IMR-90 (cell line): ENCODE measurements at regions not wholly inside any gene's neighbourhood (a gene's known extent, or its start where the extent isn't known, plus 50 kb on each side); places are given as distances from the start of the nearest gene placed in this dataset.

Source experiments
- ATAC-seq: fragments of 200-7000 bp; cut with Tn5 transposase; 2 replicates; pipeline ENCODE4 v1.9.1; 2020; ENCODE audit warnings: low read depth, mild to moderate bottlenecking, moderate library complexity
- BruUV-seq: library from RNA; stranded (reverse); fragments of 400-500 nt; replicated peaks from 2 replicates; lab custom pipeline; 2021; lab: Mats Ljungman, UMichigan
- CTCF ChIA-PET: fragments of 300-600 bp; formaldehyde crosslinking; extraction: SDS; loops from one replicate; lab custom pipeline; 2021; ENCODE audit warnings: antibody characterized with exemption; lab: Yijun Ruan, JAX
- POLR2A ChIA-PET: fragments of 300-600 bp; sonication (Branson Sonifier 250); formaldehyde crosslinking; loops from one replicate; lab custom pipeline; 2022; ENCODE audit warnings: antibody characterized with exemption; ENCODE audit not compliant: unreplicated experiment; lab: Charles Lee
- DNase-seq: peaks from one replicate; pipeline ENCODE4 v3.0.0; 2013
- H2AFZ ChIP-seq: replicated peaks from 2 replicates; pipeline ENCODE3; 2013; ENCODE audit warnings: low read length, mild to moderate bottlenecking; ENCODE audit not compliant: poor library complexity
- H2AK5ac ChIP-seq: 2 replicates; pipeline ENCODE4 v1.6.1; 2013; ENCODE audit warnings: low read depth, low read length, inconsistent platforms
- H2AK9ac ChIP-seq: replicated peaks from 2 replicates; pipeline ENCODE3; 2013; ENCODE audit warnings: mild to moderate bottlenecking, low read depth, low read length, moderate library complexity; ENCODE audit not compliant: poor library complexity
- H2BK120ac ChIP-seq: 2 replicates; pipeline ENCODE4 v1.6.1; 2013; ENCODE audit warnings: low read depth, low read length, inconsistent platforms
- H2BK15ac ChIP-seq: 3 replicates; pipeline ENCODE4 v1.6.1; 2013; ENCODE audit warnings: low read depth, low read length, inconsistent platforms
- H2BK20ac ChIP-seq: 2 replicates; pipeline ENCODE4 v1.6.1; 2013; ENCODE audit warnings: low read depth, mild to moderate bottlenecking, inconsistent platforms, low read length, moderate library complexity
- H2BK5ac ChIP-seq: 2 replicates; pipeline ENCODE4 v1.6.1; 2013; ENCODE audit warnings: mild to moderate bottlenecking, low read depth, low read length, inconsistent platforms; ENCODE audit not compliant: poor library complexity, severe bottlenecking
- H3K14ac ChIP-seq: replicated peaks from 2 replicates; pipeline ENCODE4 v1.6.1; 2013; ENCODE audit warnings: low read depth, low read length, inconsistent platforms
- H3K18ac ChIP-seq: 2 replicates; pipeline ENCODE4 v1.6.1; 2013; ENCODE audit warnings: low read depth, low read length, control low read depth
- H3K23ac ChIP-seq: 2 replicates; pipeline ENCODE4 v1.6.1; 2013; ENCODE audit warnings: low read depth, low read length, inconsistent platforms
- H3K27ac ChIP-seq: 2 replicates; pipeline ENCODE4 v1.5.1; 2013; ENCODE audit warnings: mild to moderate bottlenecking, control low read depth, low read length; ENCODE audit not compliant: insufficient read depth
- H3K27me3 ChIP-seq: 2 replicates; pipeline ENCODE4 v1.6.1; 2013; ENCODE audit warnings: low read length; ENCODE audit not compliant: control insufficient read depth, insufficient read depth
- H3K36me3 ChIP-seq: 2 replicates; pipeline ENCODE4 v1.6.1; 2013; ENCODE audit warnings: low read length, mixed read lengths; ENCODE audit not compliant: control insufficient read depth, insufficient read depth
- H3K4ac ChIP-seq: 2 replicates; pipeline ENCODE4 v1.6.1; 2013; ENCODE audit warnings: low read depth, low read length, inconsistent platforms
- H3K4me1 ChIP-seq: 2 replicates; pipeline ENCODE4 v1.6.1; 2013; ENCODE audit warnings: low read length, mixed read lengths; ENCODE audit not compliant: control insufficient read depth, insufficient read depth
- H3K4me2 ChIP-seq: 2 replicates; pipeline ENCODE4 v1.6.1; 2013; ENCODE audit warnings: low read depth, mild to moderate bottlenecking, control low read depth, low read length, moderate library complexity
- H3K4me3 ChIP-seq: 2 replicates; pipeline ENCODE4 v1.5.1; 2013; ENCODE audit warnings: low read depth, mild to moderate bottlenecking, control low read depth, low read length, moderate library complexity; ENCODE audit not compliant: insufficient read depth
- H3K56ac ChIP-seq: 2 replicates; pipeline ENCODE4 v1.6.1; 2013; ENCODE audit warnings: low read length, inconsistent platforms; ENCODE audit not compliant: insufficient read depth; ENCODE audit errors: extremely low read depth
- H3K79me1 ChIP-seq, 2 experiments: 2 replicates each; pipeline ENCODE4 v1.6.1; 2013; ENCODE audit warnings: low read length in 2 of 2, inconsistent platforms in 1 of 2, low read depth in 1 of 2
- H3K9ac ChIP-seq: 2 replicates; pipeline ENCODE4 v1.6.1; 2013; ENCODE audit warnings: low read depth, low read length, control low read depth
- H3K9me1 ChIP-seq: 2 replicates; pipeline ENCODE4 v1.6.1; 2013; ENCODE audit warnings: low read length, inconsistent platforms; ENCODE audit not compliant: insufficient read depth
- H3K9me3 ChIP-seq: 2 replicates; pipeline ENCODE4 v1.6.1; 2013; ENCODE audit warnings: low read length; ENCODE audit not compliant: control insufficient read depth, insufficient read depth
- H4K20me1 ChIP-seq: 2 replicates; pipeline ENCODE4 v1.6.1; 2013; ENCODE audit warnings: low read length, inconsistent platforms; ENCODE audit not compliant: insufficient read depth
- H4K5ac ChIP-seq: 2 replicates; pipeline ENCODE4 v1.6.1; 2013; ENCODE audit warnings: mild to moderate bottlenecking, low read depth, low read length, control low read depth
- H4K8ac ChIP-seq, 2 experiments: 2 replicates each; pipeline ENCODE4 v1.6.1; 2013; ENCODE audit warnings: low read depth in 2 of 2, low read length in 2 of 2, control low read depth in 1 of 2, inconsistent platforms in 1 of 2
- H4K91ac ChIP-seq: 2 replicates; pipeline ENCODE4 v1.6.1; 2013; ENCODE audit warnings: low read depth, low read length, inconsistent platforms; ENCODE audit not compliant: insufficient read depth
- MAZ ChIP-seq: IDR thresholded peaks from 2 replicates; pipeline ENCODE4 v1.6.1; 2012; ENCODE audit warnings: low read depth, mild to moderate bottlenecking, low read length, improper control_type of control experiment, moderate library complexity, borderline replicate concordance
- WGBS, 2 experiments: methylation state at CpG; one replicate each; pipeline versions ENCODE4 v1.1.5 to v1.1.7; 2013; ENCODE audit warnings: missing lambda C conversion rate in 2 of 2; ENCODE audit not compliant: insufficient read length in 1 of 2; ENCODE audit errors: extremely low coverage in 2 of 2; 5-methylcytosine and 5-hydroxymethylcytosine counted together
- dilution Hi-C: fragments of 300-500 bp; cut with HindIII; formaldehyde crosslinking; loops from one replicate; pipeline ENCODE4 v1.14.3; 2018; ENCODE audit warnings: low sequenced_read_pairs; ENCODE audit not compliant: unreplicated experiment
- in situ Hi-C: fragments of 300-500 bp; cut with MboI; formaldehyde crosslinking; loops from 3 replicates; pipeline ENCODE4 v1.14.3; 2019; ENCODE audit warnings: low sequenced_read_pairs, inconsistent platforms, mixed read lengths
- intact Hi-C: fragments of 100-400 bp; cut with micrococcal nuclease; formaldehyde crosslinking; loops from 2 replicates; pipeline ENCODE4 v1.10.0; 2022

DNA sequence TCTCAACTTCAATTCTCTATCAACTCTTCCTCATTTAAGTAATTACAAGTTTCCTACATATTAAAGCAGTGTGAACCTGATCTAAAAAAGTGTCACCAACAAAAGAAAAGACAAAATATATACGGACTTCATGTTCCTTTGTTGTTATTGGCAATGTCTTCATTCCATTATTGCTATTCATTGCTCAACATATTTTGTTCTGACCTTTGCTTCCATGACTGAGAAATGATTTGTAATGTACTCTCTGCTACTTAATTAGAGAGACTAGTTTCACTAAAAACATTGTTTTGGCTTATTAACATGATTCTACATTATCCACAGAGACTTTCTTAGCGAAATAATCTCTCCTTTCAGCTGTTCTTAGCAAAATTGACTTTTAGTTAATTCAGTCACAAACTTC is 657.2 kb upstream of the ROBO1 start:
- Histone ChIP-seq H4K5ac (no peak overlapping the region), H3K27ac (no peak overlapping the region), H3K9me1 (no peaks in the 10 kb centered on the region), H2BK120ac (no peak overlapping the region), H2BK20ac (no peak overlapping the region), H3K56ac (no peak overlapping the region), H3K18ac (no peak overlapping the region), H3K4ac (no peak overlapping the region), H3K79me1 (no peaks in the 10 kb centered on the region), H4K91ac (no peak overlapping the region), H3K4me2 (no peak overlapping the region), H3K36me3 (no peaks in the 10 kb centered on the region), H3K9me3 (no peaks in the 10 kb centered on the region), H3K9ac (no peak overlapping the region), H2BK5ac (no peak overlapping the region), H3K27me3 (no peaks in the 10 kb centered on the region), H2AK9ac (no peak overlapping the region), H2AFZ (no peak overlapping the region), H4K8ac (no peak overlapping the region), H3K4me3 (no peak overlapping the region), H3K4me1 (no peaks in the 10 kb centered on the region), H3K23ac (no peak overlapping the region), H2BK15ac (no peak overlapping the region), H3K14ac (no peak overlapping the region), H2AK5ac (no peak overlapping the region), H4K20me1 (no peaks in the 10 kb centered on the region)
- POLR2A ChIA-PET = no interaction called here
- no peak for DNase-seq
- in situ Hi-C loops (no loop called here), dilution Hi-C loops (no loop called here), intact Hi-C loops (no loop called here)
- no TSS peak for BruUV-seq
- TF ChIP-seq MAZ = no peak
- CTCF ChIA-PET = no interaction called here
- ATAC-seq = no peak
- no CpG with 5 or more reads among the region's 2 CpGs for WGBS, 2 experiments
